Adipocyte (in vitro differentiated cells): ENCODE measurements at regions not wholly inside any gene's neighbourhood (a gene's known extent, or its start where the extent isn't known, plus 50 kb on each side); places are given as distances from the start of the nearest gene placed in this dataset.

ENCODE experiments used
- DNase-seq: peaks from one replicate; pipeline ENCODE4 v3.0.0-alpha.2; 2015; ENCODE audit warnings: low read depth
- H3K27me3 ChIP-seq: replicated peaks from 2 replicates; pipeline ENCODE4 v1.7.0; 2013; ENCODE audit warnings: mild to moderate bottlenecking, low read length, moderate library complexity; ENCODE audit not compliant: control insufficient read depth, insufficient read depth
- H3K36me3 ChIP-seq: 2 replicates; pipeline ENCODE4 v1.7.0; 2013; ENCODE audit warnings: low read length, mild to moderate bottlenecking, moderate library complexity; ENCODE audit not compliant: control insufficient read depth, insufficient read depth, severe bottlenecking
- H3K4me1 ChIP-seq: 2 replicates; pipeline ENCODE4 v1.7.0; 2013; ENCODE audit warnings: mild to moderate bottlenecking, low read length, moderate library complexity; ENCODE audit not compliant: control insufficient read depth, insufficient read depth
- H3K4me3 ChIP-seq: 2 replicates; pipeline ENCODE4 v1.7.0; 2013; ENCODE audit warnings: mild to moderate bottlenecking, low read length, moderate library complexity
- H3K9ac ChIP-seq: 2 replicates; pipeline ENCODE4 v1.7.0; 2013; ENCODE audit warnings: mild to moderate bottlenecking, low read length, moderate library complexity
- H3K9me3 ChIP-seq: 2 replicates; pipeline ENCODE4 v1.7.0; 2013; ENCODE audit warnings: mild to moderate bottlenecking, low read length, moderate library complexity; ENCODE audit not compliant: control insufficient read depth

DNA sequence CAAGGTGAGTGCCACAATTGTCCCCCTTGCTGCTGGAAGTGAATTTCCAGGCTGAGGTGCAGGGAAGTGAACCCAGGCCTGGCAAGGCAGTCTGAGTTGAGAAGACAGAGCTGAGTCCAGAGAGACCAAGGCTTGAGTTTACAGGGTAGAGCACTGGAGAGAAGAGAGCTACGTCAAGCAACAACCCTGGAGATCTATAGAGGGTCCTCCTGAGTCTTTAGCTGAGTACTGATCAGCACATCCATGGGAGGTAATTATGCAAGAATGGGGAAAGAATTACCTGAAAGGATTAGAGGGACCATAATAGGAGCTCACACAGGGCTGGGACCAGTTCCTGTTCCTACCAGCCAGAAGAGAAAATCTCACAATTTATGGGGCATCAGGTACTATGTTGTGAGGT lies 190.7 kb downstream of the NEDD1 start:
- Histone ChIP-seq H3K36me3 (no peaks in the 10 kb centered on the region), H3K4me1 (no peaks in the 10 kb centered on the region), H3K9ac (no peak overlapping the region), H3K4me3 (no peak overlapping the region), H3K9me3 (no peaks in the 10 kb centered on the region), H3K27me3 (no peaks in the 10 kb centered on the region)
- DNase-seq = no peak

DNA sequence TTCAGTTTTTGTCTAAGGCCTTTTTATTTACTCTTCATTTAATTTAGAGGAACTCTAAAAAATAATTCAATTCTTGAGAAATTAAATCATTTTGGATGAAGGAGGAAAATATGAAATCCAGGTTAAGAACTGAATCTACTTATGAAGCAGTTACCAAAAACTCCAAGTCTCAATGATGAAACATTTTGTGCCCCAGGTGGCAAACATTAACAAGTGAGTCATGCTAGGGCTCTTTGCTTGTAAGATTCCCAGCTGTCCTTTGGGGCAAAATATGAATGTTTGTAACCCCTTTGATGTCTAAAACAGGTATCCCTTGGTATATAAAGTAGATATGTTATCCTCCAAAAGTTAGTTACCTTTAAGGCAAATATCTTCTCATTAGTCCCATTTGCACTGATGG lies 202.4 kb downstream of the NEDD1 start:
- no peak overlapping the region for H3K9ac ChIP-seq
- no peaks in the 10 kb centered on the region for H3K36me3 ChIP-seq
- no peak overlapping the region for H3K4me3 ChIP-seq
- H3K9me3 ChIP-seq = no peaks in the 10 kb centered on the region
- H3K4me1 ChIP-seq = no peaks in the 10 kb centered on the region
- no peak for DNase-seq
- no peaks in the 10 kb centered on the region for H3K27me3 ChIP-seq

DNA sequence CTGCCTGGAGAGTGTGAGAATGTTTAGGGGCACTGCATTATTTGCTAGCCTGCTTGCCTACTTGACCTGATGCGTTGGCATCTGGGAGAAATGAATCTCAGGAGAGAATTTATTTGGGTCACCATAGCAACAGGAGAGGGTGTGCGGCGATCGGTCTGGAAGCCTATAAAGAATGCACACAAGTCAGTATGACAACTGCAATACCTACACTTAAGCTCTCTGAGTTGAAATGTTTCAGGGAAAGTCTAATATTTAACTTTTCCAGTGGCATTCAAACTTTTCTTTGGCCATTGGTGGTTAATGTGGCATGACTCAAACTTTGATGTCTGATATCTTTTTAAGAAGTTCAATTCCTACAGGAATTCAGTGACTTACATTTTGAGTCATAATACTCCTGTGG lies 205.1 kb downstream of the NEDD1 start:
- H3K4me3 ChIP-seq = no peak overlapping the region
- H3K36me3 ChIP-seq = no peaks in the 10 kb centered on the region
- H3K9ac ChIP-seq = no peak overlapping the region
- H3K9me3 ChIP-seq = no peaks in the 10 kb centered on the region
- DNase-seq = no peak
- no peaks in the 10 kb centered on the region for H3K4me1 ChIP-seq
- no peaks in the 10 kb centered on the region for H3K27me3 ChIP-seq

DNA sequence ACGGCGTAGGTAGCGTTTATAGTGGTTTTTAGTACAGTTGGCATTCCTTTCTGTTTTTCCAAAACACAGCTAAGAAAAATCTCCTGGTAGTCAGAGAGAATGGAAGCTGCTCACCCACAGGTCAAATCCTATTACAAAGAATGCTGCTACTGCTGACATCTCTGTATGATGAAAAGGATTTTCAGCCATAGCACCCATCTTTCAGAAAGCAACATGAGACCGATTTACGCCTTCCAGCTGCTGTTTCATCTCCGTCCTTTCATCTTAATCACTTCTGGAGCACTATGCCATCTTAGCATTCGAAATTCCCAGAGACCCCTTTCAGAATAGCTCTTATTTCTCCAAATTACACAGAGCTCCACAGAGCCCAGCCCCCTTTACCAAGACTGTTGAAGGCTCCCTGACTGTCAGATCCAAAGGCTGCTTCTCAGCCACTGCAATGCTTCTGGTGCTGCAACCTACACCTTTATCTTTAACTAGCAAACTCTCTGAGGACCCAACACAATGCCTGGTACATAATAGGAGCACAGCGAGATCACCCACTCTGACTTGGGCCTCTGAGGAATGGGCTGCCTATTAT lies 211.8 kb downstream of the NEDD1 start:
- Histone ChIP-seq H3K27me3 (no peaks in the 10 kb centered on the region), H3K9ac (no peak overlapping the region), H3K4me3 (no peak overlapping the region), H3K36me3 (no peaks in the 10 kb centered on the region), H3K9me3 (no peaks in the 10 kb centered on the region), H3K4me1 (no peaks in the 10 kb centered on the region)
- no peak for DNase-seq

DNA sequence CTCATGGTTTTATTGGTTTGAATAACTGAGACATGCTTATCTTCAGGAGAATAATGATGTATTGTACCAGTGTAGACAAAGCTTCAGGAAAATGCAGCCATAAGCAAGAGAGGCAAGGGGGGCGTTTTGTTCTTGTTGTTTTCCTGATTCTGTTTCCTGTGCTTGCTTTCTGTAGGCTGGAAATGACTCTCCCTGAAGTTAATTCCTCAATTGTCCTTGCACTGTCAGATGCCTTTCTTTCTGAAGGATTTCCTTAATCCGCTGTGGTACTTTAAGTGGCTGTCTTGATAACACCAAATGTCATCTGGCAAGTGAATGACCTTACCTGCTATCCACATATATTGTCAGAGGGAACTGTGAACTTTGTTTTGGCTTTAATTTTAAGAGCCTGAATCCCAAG lies 220.0 kb downstream of the NEDD1 start:
- no peak for DNase-seq
- H3K4me1 ChIP-seq = no peaks in the 10 kb centered on the region
- H3K9me3 ChIP-seq = no peaks in the 10 kb centered on the region
- H3K9ac ChIP-seq = no peak overlapping the region
- no peaks in the 10 kb centered on the region for H3K27me3 ChIP-seq
- no peak overlapping the region for H3K4me3 ChIP-seq
- no peaks in the 10 kb centered on the region for H3K36me3 ChIP-seq

DNA sequence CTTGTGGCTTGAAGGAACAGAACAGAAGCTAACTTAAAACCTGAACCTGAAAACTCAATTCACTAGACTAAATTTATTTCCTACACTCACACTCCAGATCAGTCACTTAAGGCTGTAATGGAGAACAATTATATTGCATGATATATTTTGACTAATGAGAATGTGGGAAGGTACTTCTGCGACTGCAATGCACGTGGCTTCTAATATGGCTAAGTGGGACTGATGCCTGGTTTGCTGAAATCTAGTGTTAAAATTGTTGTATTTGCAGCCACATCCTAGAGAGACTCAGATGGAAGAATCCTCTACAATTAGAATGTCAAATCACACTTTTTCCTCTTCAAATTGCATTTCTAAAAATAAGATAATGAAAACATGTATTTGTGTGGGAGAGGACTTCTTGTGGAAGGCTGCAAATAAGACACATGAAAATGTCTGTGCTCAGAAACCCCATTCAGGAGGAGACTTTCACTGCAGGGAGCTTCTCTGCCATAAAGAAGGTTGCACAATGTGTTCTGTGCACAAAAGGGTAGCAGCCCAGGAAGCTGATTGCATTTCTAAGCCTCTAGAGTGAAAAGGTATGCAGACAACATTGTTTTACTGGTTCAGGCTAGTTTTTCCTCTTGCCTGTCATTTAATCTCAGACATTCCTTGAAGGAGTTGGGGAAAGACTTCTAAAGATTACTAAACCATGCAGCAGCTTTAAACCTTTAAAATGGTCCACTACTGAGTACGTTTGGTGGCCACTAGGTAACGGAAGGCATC lies 224.3 kb downstream of the NEDD1 start:
- H3K9me3 ChIP-seq = no peaks in the 10 kb centered on the region
- H3K36me3 ChIP-seq = no peaks in the 10 kb centered on the region
- H3K4me3 ChIP-seq = no peak overlapping the region
- no peaks in the 10 kb centered on the region for H3K27me3 ChIP-seq
- no peak for DNase-seq
- H3K4me1 ChIP-seq = no peaks in the 10 kb centered on the region
- H3K9ac ChIP-seq = no peak overlapping the region

DNA sequence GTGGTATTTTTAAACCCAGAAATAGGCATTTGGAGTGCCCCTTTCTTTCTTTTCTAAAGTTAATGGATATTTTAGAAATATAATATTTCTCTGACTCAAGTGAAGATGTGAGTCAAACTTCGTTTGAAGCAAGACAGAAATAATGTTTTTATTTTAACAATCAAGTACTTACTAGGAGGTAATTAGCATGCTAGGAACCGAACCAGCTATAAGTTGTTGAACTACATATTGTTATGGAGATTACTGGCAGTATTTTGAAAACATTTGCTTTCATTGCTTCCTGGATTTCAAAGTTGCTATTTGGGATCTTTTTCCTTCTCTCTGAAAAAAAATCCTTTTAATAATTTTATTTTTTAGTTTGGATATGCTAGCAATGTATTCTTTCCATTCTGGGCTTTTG lies 225.2 kb downstream of the NEDD1 start:
- DNase-seq = no peak
- H3K4me1 ChIP-seq = no peaks in the 10 kb centered on the region
- no peaks in the 10 kb centered on the region for H3K27me3 ChIP-seq
- H3K9ac ChIP-seq = no peak overlapping the region
- H3K9me3 ChIP-seq = no peaks in the 10 kb centered on the region
- no peak overlapping the region for H3K4me3 ChIP-seq
- H3K36me3 ChIP-seq = no peaks in the 10 kb centered on the region

GRCh38 chr12:97134495-97134894 lies 227.4 kb downstream of the NEDD1 start:
- DNase-seq = no peak
- Histone ChIP-seq H3K9ac (no peak overlapping the region), H3K9me3 (no peaks in the 10 kb centered on the region), H3K27me3 (no peaks in the 10 kb centered on the region), H3K4me1 (no peaks in the 10 kb centered on the region), H3K36me3 (no peaks in the 10 kb centered on the region), H3K4me3 (no peak overlapping the region)

DNA sequence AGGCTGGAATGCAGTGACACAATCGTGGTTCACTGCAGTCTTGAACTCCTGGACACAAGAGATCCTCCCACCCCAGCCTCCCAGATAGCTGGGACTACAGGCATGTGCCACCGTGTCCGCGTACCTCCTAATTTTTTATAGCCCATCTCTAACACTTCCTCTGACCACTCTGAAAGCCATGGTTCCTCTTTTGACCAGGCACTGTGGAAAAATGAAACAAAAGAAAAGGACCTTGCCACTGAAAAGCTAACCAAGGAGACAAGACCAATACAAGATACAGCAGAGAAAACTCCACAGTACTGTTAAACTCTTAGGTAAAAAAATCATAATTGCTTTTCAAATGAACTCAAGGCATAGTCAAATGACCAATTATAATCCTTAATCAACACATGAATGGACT lies 233.3 kb downstream of the NEDD1 start:
- Histone ChIP-seq H3K4me3 (no peak overlapping the region), H3K36me3 (no peaks in the 10 kb centered on the region), H3K9me3 (no peaks in the 10 kb centered on the region), H3K9ac (no peak overlapping the region), H3K4me1 (no peaks in the 10 kb centered on the region), H3K27me3 (peaks cover 5% of the 10 kb centered on the region)
- no peak for DNase-seq

DNA sequence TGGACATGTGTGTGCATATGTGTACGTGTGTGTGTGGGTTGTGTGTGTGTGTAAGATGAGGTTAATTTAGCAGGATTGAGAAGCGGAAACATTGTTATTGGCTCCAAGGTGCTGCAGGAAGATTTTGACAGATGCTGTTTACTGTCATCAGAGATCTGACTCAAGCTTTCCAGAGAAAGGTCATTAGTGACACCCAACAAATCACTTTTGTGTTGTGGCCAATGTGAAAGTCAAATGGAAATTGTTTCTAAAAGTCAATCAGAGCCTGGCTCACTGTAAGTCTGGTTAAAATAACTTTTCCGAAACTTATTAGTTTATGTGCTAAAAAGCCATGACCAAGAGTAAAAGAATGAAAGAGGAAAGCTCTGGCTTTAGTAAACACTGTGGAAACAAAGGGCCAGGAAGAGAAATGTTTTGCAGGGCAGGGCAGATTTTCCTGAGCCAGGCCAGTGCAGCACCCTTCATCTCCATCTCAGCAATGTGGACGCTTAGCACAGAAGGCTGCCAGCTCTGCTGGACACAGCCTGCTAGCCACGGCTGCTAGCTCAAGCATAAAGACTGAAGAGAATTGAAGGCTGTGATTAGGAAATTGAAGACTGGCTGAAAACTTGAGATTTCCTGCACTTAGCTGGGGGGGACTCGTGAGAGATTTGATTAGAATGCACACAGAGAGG lies 235.8 kb downstream of the NEDD1 start:
- no peak for DNase-seq
- no peaks in the 10 kb centered on the region for H3K9me3 ChIP-seq
- H3K4me3 ChIP-seq = no peak overlapping the region
- no peaks in the 10 kb centered on the region for H3K4me1 ChIP-seq
- H3K9ac ChIP-seq = no peak overlapping the region
- peaks cover 5% of the 10 kb centered on the region for H3K27me3 ChIP-seq
- no peaks in the 10 kb centered on the region for H3K36me3 ChIP-seq

DNA sequence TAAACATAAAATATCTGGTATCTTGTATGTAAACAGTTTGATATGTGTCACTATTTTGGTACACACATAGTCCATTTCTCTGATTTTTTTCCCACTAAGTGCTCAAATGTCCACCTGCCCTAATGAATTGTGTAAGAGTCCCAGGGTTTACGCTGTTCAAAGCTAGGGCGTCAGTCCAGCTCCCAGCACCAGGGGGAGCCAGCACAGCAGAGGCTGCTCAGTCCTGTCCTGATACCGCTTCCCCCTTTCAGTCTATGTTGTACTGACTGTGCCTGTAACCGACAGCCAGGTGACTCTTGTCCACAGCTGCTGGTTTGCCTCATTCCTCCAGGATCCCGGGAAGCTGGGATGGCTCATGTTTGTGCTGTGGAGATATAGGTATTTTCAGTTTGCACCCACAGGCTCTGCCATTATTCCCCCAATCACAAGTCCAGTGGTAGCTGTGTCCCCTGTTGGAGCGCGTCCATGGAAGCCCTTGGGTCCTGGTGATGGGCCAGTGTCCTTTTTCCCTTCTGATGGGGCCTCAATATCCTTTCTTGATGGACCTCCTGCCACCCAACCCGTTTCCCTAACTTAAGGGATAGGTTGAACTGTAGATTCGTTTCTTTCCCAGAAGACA lies 242.0 kb downstream of the NEDD1 start:
- peak; percentile 1 for DNase-seq
- Histone ChIP-seq H3K36me3 (no peaks in the 10 kb centered on the region), H3K27me3 (peaks cover 7% of the 10 kb centered on the region), H3K9ac (no peak overlapping the region), H3K4me1 (no peaks in the 10 kb centered on the region), H3K9me3 (no peaks in the 10 kb centered on the region), H3K4me3 (no peak overlapping the region)
